CD4-positive, alpha-beta T cell treated with Interleukin-15 for 4 hours (primary cell): ENCODE measurements at regions not wholly inside any gene's neighbourhood (a gene's known extent, or its start where the extent isn't known, plus 50 kb on each side); places are given as distances from the start of the nearest gene placed in this dataset.

Experiments used
- DNase-seq: peaks from one replicate; pipeline ENCODE4 v3.0.0-alpha.2; 2020; ENCODE audit warnings: low spot score

DNA sequence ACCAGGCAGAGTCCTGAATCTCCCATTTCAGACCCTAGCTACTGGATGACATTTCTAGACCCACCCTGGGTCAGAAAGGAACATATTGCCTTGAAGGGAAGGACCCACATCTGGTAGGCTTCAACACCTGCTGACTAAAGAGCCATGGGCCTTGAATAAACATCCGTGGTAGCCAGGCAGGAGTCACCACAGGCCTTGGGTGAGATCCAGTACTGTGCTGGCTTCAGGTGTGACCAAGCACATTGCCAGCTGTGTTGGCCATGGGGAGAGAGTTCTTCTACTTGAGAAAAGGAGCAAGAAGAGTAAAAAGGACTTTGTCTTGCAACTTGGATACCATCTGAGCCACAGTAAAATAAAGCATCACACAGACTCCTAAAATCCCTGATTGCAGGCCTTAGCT, 332.6 kb downstream of the SLC16A7 start:
- DNase-seq = no peak

DNA sequence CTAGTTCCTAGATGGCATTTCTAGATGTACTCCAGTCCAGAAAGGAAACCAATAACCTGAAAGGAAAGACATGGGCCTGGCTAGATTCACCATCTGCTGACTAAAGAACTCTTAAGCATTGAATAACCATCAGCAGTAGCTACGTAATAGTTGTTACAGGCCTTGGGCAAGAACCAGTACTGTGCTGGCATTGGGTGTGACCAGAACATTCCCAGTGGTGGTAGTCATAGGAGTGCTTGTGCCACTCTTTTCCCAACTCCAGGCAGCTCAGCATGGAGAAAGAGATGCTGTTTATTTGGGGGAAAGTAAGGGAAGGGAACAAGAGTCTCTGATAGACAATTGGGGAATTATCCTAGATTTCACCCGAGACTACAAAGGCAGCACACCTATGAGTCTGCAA, 333.3 kb downstream of the SLC16A7 start:
- no peak for DNase-seq

DNA sequence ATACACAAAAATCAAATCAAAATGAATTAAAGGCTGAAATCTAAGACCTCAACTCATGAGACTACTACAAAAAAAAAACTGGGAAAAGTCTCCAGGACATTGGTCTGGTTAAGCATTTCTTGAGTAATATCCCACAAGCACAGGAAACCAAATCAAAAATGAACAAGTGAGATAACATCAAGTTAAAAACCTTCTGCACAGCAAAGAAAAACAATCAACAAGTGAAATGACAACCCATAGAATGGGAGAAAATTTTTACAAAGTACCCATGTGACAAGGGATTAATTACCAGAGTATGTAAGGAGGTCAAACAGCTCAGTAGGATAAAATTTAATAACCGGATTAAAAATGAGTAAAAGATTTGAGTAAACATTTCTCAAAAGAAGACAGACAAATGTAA, 338.7 kb downstream of the SLC16A7 start:
- no peak for DNase-seq

DNA sequence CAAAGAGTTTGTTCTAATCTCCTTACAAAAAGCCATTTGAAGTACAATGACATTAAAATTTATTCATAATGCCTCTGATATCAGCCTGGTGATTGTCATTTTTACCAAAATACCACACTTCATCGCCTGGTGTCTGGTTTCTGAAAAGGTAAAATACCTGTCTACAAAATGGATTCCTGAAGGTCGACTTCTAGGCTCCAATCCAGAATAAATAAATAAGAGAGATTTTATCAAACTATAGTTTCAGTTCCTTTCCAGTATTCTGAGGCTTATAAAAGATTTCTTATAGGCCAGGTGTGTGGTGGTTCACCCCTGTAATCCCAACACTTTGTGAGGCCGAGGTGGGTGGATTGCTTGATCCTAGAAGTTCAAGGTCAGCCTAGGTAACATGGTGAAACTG, 340.7 kb downstream of the SLC16A7 start:
- DNase-seq = no peak

DNA sequence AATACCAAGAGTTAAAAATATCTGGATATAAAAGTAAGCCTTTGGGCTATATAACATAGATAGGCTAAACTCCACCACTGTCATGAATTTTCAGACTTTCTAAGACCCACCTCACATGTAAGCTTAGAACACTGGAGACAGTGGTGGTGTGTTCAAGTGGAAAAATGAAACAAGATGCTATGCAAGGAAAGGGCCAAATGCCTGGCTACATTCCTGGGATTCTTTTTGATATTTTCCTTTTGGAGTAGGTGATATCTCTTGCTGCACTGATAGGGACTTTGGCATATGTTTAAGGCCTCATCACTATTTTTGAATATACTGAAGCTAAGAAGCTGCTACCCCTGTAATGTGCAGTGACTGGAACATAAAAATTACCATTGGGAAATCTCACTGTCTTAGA, 341.3 kb downstream of the SLC16A7 start:
- no peak for DNase-seq

DNA sequence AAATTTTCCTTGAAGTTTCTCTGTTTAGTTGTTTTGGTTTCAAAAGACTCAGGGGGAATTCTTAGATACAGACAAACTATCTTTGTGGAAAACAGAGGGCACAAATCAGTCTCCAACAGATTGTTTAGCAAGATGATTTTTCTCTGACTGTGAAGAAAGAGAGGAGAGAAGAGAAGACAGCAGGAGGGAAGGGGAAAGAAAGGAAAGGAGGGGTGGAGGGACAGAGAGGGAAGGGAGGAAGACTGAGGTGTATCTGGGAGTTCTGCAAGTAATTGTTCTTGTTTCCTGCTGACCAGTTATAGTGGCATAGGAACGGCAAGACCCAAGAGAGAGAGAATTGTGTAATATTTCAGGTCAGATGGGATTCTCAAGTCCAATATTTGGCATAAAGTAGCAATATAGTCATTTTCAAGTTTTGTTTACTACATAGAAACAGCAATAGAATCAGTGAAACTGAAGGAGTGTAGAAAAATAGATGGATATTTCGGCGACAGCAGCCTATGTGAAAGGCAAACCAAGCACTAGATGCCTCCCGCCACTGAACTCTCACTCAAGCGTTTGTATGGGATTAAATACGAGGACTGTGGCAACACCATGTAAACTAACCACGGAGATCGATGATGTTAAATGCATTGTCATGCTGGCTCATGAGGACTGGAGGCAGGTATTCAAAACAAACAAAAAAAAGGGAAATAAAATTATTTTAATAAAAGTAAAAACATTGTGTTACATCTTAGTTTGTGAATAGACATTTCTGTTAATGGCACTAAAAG, 342.5 kb downstream of the SLC16A7 start:
- no peak for DNase-seq

DNA sequence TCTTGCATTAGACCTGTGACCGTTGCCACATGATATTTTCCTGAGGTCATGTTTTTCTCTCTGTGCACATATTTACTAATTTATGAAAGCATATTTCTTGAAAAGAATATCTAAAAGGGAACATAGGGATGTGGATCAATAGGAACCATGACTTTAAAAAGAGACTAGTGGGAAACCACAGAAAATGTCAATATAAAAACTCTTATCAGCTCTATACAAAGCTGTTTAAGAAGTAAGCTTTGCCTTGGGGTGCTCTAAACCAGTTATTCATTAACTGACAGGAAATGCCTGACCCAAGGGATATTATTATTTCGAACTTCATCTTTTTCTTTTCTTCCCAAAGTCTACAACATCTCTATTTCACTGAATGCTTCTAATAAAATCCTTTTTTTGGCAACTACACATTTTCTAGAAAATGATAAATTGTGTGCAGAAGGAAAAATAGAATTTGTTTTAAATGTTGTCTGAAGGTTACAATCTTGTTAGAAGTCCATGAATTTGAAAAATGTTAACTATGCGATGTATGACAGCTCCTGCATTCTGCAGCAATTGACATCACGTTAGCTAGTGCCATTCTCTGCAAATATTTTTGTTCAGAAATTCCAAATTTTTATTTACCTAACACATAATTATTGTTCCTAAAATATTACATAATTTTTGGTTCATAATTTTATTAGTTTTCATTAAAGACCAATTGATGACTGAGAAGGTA, 345.0 kb downstream of the SLC16A7 start:
- no peak for DNase-seq

DNA sequence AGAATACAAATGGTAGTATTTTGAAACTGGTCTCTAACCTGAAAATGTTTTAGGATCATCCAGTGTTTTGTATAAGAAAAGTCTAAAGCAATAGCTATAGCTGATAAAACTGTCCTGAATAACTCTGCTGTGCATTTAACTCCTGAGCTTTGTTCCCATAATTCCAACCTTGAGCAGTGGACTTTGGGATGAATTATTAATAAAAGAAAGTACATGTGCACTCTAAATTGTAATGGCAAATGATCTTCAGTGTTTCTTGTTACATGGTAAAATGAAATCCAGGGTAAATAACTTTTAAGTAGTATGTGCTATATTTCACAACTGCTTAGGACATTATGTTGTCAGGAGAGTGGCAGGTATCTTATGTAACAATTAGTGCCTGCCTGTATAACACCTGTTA, 345.6 kb downstream of the SLC16A7 start:
- DNase-seq = no peak

DNA sequence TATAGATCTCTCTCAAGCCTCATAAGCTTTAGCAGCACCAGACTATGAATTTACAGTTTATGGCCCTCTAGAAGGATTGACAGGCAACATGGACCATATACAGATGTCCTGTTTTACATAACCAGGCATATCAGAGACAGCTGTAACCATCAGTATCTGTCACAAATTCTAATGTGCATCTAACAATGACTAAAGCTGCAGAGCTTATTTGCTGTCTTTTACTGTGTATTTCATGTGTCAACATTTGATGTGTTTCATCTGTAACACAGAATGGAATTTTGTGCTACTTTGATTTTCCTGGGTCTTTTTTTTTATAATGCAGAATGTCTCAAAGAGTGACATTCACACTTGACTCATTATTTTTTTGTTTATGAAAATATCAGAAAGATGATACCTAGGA, 348.3 kb downstream of the SLC16A7 start:
- no peak for DNase-seq

DNA sequence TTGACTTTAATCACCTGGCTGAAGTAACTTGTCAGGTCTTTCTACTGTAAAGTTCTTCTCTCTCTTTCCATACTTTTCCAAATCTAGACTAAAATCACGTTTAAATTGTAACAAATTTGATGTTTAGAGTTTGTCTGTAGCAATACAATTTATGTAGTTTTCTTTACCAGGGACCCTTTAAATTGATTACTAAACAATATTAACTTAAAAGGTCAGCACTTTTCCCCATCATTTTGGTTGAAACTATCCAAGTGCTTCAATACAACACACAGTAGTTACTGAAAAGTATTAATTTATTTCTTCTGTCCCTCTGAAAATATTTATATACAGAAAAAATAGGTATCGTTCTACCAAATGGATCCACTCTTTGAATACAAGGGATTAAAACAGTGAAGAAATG, 350.8 kb downstream of the SLC16A7 start:
- no peak for DNase-seq

DNA sequence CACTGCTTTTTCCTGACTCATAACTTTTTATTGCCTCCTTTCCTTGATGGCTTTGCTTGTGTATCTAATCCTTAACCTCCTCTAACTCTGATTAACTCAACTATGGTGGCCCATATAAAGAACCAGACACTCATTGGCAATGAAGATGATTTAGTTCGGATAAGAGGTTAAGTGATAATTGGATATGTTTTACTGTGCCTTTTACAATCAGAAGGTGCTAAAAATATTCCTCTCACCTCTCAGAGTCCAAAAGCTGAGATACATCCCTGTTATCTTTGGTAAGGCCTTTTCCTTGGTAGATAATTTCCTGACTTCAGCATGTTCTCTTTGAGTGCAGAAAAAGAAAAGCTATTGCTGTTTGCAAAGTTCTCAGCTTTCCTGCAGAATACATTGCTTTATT, 367.7 kb downstream of the SLC16A7 start:
- no peak for DNase-seq

DNA sequence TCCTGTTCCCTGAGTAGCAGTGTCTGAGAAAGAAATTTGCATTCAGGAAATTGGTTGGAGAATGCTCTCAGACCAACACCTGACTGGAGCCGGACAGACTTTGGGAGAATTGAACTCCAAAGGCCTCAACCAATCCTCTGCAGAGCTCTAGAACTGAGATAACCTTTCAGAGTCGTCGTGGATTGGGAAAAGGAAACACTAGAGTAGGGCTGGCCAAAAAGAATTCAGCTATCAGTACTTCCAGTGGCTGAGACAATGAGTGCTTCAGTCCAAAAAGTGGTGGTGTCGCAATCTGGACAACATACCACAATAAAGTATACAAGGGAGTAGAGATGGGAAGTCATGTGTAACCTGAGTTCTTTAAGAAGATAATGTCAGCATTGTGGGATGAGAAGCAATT, 377.1 kb downstream of the SLC16A7 start:
- no peak for DNase-seq

DNA sequence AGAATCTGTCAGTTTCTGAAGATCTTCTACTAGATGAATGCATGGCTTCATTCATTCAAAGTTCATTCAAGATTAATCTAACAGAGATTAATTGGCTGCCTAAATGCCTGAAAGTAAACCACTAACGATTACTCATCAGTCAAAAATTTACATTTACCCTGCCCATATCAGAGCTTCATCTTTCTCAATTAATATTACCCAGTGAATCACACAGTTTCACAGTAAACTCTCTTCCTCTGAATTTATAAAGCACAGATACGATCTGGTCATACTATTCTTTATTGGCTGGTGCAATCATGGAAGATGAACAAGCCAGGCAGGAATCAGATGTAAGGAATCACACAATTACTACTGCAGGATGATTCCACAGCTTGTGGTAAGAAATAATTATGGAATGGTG, 377.7 kb downstream of the SLC16A7 start:
- no peak for DNase-seq

DNA sequence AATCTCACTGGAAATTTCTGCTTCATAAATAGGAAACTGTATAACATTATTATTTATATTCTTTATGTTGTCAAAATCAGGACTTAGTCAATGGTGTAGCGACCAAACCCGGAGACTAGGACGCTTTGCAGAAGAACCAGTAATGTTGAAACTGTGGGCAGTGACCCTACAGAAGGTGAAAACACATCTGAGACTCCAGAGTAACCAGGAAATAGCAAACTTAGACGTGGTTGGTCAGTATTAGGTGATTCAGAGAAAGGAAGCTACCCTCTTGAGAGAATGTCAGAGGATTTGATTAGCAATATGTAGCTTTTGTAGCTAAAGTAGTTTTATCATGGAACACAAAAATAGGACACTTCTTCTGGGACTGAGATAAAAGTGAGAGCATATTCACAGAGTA, 381.9 kb downstream of the SLC16A7 start:
- DNase-seq = no peak

DNA sequence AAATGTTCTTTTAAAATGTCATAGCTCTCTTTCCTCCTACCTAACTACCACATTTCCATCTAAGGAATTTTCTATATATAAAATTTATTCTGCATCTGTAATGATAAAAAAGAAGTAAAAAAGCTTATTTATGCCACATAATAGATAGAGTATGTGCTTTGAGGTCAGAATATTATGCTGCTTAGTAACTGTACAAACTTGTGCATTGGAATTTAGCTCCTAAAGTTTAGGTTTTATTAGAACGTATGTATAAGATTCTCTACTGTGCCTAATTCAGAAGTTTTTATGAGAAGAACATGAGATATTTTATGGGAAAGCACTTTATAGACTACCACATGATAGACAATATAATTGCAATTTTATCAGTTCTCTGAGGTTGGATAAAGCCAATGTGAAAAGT, 384.6 kb downstream of the SLC16A7 start:
- DNase-seq = no peak

DNA sequence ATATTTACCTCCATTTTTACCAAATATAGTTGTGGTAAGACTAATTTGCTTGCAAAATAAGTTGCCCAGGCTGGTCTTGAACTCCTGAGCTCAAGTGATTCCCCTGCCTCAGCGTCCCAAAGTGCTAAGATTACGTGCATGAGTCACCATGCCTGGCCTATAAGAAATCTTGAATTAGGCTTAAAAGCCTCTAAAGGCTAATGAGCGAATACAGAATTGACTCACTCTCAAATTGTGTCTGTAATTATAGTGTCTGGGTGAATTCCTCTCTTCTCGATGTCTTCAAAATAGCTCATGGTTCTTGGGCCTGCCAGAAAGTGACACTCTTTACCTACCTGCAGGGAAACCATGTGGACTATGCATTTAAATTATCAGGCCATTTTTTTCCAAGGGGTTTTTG, 403.5 kb downstream of the SLC16A7 start:
- DNase-seq = no peak

DNA sequence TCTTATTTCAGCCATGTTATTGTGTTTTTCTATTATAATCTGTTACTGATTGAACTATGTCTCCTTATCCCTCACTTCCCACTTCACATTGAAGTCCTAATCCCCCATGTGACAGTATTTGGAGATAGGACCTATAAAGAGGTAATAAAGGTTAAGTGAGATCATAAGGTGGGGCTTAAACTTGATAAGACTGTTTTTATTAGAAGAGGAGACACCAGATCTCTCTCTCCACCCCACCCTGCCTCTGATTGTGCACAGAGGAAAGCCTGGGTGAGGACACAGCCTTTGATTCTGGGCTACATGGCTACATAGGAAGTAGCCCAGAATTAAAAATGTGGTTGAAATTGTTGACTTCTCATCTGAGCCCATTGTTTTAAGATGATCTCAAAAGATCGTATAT, 414.7 kb downstream of the SLC16A7 start:
- no peak for DNase-seq

DNA sequence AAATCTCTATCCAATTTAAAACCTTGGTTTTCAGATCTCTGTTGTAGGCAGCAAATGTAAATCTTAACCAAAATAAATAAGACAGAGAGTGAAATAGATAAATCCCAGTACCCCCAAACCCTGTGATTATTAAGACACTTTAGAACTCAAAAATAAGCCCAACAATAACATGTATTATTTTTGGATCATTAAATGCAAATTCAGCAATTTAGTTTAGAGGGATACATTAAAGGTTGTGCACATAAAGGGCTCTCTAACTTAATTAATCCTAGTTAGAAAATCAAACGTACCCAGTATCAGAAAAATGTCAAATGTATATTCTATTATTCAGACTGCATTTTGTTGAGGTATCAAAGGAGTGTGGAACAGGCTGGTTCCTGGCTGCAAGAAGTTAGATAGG, 416.8 kb downstream of the SLC16A7 start:
- DNase-seq = no peak

DNA sequence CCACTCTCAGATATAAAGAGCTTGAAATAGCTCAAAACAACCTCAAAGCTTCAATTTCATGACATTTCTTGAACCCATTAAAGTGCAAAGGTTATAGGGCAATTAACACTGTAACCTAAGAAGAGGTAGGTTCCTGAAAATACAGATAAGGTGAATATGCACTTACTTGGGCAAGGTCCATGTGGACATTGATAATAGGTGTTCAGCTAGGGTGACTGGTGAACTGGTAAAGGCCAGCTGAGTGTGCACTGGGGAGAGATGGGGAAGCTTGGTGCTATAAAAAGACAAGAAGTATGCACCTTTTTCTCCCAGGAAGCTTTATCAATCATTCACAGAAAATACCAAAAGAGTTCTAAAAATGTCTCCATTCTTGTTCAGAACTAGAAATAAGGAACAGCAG, 418.6 kb downstream of the SLC16A7 start:
- DNase-seq = no peak

DNA sequence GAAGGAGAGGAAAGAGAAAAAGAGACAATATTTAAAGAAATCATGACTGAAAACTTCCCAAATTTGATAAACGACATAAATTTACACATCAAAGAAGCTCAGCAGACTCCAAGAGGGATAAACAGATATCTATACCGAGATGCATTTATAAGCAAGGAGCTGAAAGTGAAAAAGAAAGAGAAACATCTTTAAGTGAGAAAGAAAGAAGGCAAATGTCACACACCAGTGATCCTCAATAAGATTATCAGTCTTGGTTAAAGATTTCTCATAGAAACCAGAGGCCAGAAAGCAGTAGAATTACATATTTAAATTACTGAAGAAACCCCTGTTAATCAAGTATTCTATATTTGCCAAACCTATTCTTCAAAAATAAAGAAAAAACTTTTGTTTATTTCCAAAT, 424.2 kb downstream of the SLC16A7 start:
- DNase-seq = no peak

DNA sequence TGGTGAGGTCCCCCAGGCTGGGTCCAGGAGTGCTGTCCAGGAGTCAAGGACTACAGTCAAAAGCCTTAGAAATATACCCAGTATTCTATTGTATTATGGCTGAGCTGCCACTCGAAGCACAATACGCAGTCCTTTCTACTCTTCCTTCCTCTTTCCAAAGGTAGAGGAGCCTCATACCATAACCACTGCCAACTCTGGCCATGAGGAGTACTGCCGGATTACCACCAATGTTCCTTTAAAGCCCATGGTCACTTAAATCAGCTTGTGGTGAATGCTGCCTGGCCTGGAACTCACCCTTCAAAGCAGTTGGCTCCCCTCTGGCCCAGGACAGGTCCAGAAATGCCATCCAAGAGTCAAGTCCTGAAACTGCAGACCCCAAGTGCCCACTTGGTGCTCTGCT, 425.4 kb downstream of the SLC16A7 start:
- no peak for DNase-seq

DNA sequence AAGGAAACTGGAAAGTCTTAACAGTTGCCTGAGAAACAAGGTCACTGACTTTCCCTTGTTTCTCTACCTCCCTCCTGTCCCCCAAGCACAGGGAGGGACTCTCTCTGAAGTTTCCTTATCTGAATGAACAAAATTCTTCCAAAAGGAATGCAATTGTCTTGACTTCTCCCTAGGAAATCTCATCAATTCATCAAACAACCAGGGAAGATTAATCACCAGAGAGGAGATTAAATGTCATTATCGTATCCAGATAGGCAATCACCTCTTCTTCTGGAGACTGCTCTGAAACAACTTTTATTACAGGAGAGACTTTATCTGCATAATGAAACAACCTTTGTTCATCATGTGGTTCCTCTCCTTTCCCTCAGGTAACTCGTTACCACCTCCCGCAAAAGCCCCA, 431.4 kb downstream of the SLC16A7 start:
- no peak for DNase-seq

DNA sequence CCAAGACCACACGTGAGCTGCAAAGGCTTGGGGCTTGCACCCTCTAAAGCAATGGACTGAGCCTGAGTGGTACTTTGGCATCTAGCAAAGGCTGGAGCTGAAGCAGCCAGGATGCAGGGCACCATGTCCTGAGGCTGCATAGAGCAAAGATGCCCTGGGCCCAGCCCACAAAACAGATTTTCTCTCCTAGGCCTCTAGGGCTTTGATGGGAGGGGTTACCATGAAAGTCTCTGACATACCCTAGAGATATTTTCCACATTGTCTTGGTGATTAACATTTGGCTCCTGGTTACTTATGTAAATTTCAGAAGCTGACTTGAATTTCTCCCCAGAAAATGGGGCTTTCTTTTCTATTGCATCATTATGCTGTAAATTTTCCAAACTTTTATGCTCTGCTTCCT, 438.3 kb downstream of the SLC16A7 start:
- no peak for DNase-seq

DNA sequence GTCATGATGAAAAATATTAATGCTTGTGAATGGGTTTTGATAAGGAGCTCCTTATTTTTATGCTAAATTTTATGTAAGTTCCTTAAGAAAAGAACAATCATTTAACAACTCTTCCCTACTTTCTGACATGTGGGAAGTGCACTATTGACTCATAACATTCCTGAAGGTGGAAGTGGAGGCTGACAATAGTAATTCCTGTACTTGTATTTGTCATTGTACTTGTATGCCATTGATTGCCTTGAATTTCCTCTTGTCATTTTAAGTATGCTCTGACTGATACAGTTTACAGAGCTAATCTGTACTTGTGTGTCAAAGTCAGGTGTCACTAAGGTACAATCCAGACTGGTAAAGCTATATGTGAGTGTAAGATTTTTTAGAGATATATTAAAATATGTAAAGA, 440.0 kb downstream of the SLC16A7 start:
- no peak for DNase-seq
